Ishikawa (cell line): ENCODE measurements at regions not wholly inside any gene's neighbourhood (a gene's known extent, or its start where the extent isn't known, plus 50 kb on each side); places are given as distances from the start of the nearest gene placed in this dataset.

Experiments
- EP300 ChIP-seq: IDR thresholded peaks from 2 replicates; pipeline ENCODE4 v1.6.1; 2012; ENCODE audit warnings: borderline replicate concordance
- TF ChIP-seq, protein P1 (sequence below): IDR thresholded peaks from 2 replicates; pipeline ENCODE4 v1.6.1; 2012

DNA sequence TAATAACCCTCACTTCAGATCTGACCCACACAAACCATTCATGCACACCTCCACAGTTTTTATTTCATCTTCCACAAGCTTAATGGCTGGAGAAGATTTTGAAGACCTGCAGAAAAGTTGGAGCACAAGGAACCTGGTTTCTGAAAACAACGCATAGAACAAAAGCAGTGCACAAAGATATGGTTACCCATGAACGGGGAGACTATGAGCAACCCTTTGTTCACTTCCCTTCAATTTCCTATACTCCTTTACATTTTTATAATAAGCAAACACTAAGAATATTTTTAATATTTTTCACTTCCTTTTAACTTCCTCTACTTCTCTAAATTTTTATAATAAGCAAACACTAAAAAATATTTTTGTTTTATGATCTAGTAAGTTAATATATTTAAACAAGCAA, 103.5 kb upstream of the UBE2E2 start:
- TF ChIP-seq, protein P1, sequence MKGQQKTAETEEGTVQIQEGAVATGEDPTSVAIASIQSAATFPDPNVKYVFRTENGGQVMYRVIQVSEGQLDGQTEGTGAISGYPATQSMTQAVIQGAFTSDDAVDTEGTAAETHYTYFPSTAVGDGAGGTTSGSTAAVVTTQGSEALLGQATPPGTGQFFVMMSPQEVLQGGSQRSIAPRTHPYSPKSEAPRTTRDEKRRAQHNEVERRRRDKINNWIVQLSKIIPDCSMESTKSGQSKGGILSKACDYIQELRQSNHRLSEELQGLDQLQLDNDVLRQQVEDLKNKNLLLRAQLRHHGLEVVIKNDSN, result no peak
- no peak for TF ChIP-seq EP300
